Esophagus muscularis mucosa (tissue), 4 donors: ENCODE measurements at regions not wholly inside any gene's neighbourhood (a gene's known extent, or its start where the extent isn't known, plus 50 kb on each side); places are given as distances from the start of the nearest gene placed in this dataset.
"Not testable (repeated sequence)": the region's sequence is repeated elsewhere in the genome, so short reads cannot be mapped to it uniquely, and the experiment has no call there.

Source experiments
- DNase-seq: peaks from one replicate; pipeline ENCODE4 v3.0.0-alpha.2; 2017; ENCODE audit errors: extremely low spot score
- H3K27ac ChIP-seq, 4 donors: fragments of 200-600 bp; sonication (generic); replicated peaks in 1 of 4; 1 replicate in 3 of 4; 2 replicates in 1 of 4; pipeline ENCODE4 v1.5.1; 2016 to 2019; ENCODE audit warnings: mild to moderate bottlenecking in 1 of 4
- H3K27me3 ChIP-seq, 4 donors: fragments of 200-600 bp; sonication (generic); one replicate each; pipeline versions ENCODE4 v1.5.1 to v1.6.0; 2016 to 2019
- H3K36me3 ChIP-seq, 4 donors: fragments of 200-600 bp; sonication (generic); one replicate each; pipeline ENCODE4 v1.5.1; 2016 to 2019
- H3K4me1 ChIP-seq, 4 donors: fragments of 200-600 bp; sonication (generic); one replicate each; pipeline ENCODE4 v1.5.1; 2016 to 2019
- H3K4me3 ChIP-seq, 4 donors: fragments of 200-600 bp; sonication (generic); 1 replicate in 2 of 4; 2 replicates in 2 of 4; pipeline ENCODE4 v1.5.1; 2016 to 2019; ENCODE audit warnings: mild to moderate bottlenecking in 4 of 4, moderate library complexity in 1 of 4
- H3K9me3 ChIP-seq, 4 donors: fragments of 200-600 bp; sonication (generic); 1 replicate in 3 of 4; 2 replicates in 1 of 4; pipeline ENCODE4 v1.5.1; 2016 to 2019
- CTCF ChIP-seq, 3 experiments: fragments of 200-600 bp in 2 of 3; fragments of 450-650 bp in 1 of 3; sonication (generic) in 2 of 3; IDR thresholded peaks; one replicate each; pipeline ENCODE4 v1.5.1; 2017 to 2019; ENCODE audit warnings: antibody characterized with exemption in 3 of 3, mild to moderate bottlenecking in 2 of 3, moderate library complexity in 1 of 3
- EP300 ChIP-seq: sonication (generic); formaldehyde crosslinking; IDR thresholded peaks from one replicate; pipeline ENCODE4 v1.6.1; 2017; ENCODE audit warnings: antibody characterized with exemption
- POLR2A ChIP-seq: fragments of 450-650 bp; IDR thresholded peaks from one replicate; pipeline ENCODE4 v1.6.1; 2017; ENCODE audit warnings: antibody characterized with exemption, moderate library complexity, mild to moderate bottlenecking, low read depth
- POLR2AphosphoS5 ChIP-seq, 2 donors: sonication (generic); formaldehyde crosslinking; IDR thresholded peaks; one replicate each; pipeline ENCODE4 v1.6.1; 2017; ENCODE audit warnings: antibody characterized with exemption in 2 of 2
- WGBS: methylation state at CpG from one replicate; pipeline ENCODE4 v1.1.5; 2018; 5-methylcytosine and 5-hydroxymethylcytosine counted together
- intact Hi-C: fragments of 100-400 bp; cut with DNase I; formaldehyde crosslinking; loops from one replicate; pipeline ENCODE4 v1.15.1; 2023

- Histone ChIP-seq H3K27me3 (no peaks in the 10 kb centered on the region), H3K36me3 (no peaks in the 10 kb centered on the region), H3K4me1 (no peaks in the 10 kb centered on the region), H3K4me3 (no peak overlapping the region), H3K27ac (no peak overlapping the region), H3K9me3 (peaks cover 0 to 7% (median 0%) of the 10 kb centered on the region in 4 donors)
- TF ChIP-seq CTCF (IDR thresholded peaks at IDR 0.05): no peak
- no peak for TF ChIP-seq POLR2AphosphoS5 (IDR thresholded peaks at IDR 0.05)
- TF ChIP-seq EP300: no peak
- no peak for TF ChIP-seq POLR2A
- no peak for DNase-seq
- intact Hi-C loops: no loop called here
These were observed 971.6 kb upstream of the INTU start for GRCh38 chr4:126661194-126661593.

- no peak for DNase-seq
- no peaks in the 10 kb centered on the region for H3K36me3 ChIP-seq
- WGBS: 93% methylated on average over 1 of the region's 1 CpG
- intact Hi-C loops: no loop called here
- H3K27ac ChIP-seq: no peak overlapping the region
- TF ChIP-seq CTCF (IDR thresholded peaks at IDR 0.05) (no peak), POLR2A (no peak), POLR2AphosphoS5 (IDR thresholded peaks at IDR 0.05) (no peak), EP300 (no peak)
- H3K4me1 ChIP-seq: no peaks in the 10 kb centered on the region
- H3K4me3 ChIP-seq: no peak overlapping the region
- H3K27me3 ChIP-seq: no peaks in the 10 kb centered on the region
- H3K9me3 ChIP-seq: peaks cover 0 to 7% (median 0%) of the 10 kb centered on the region in 4 donors
These were observed 967.9 kb upstream of the INTU start for GRCh38 chr4:126664839-126665238.

- H3K27me3 ChIP-seq, H3K4me3 ChIP-seq, H3K27ac ChIP-seq, intact Hi-C loops, H3K9me3 ChIP-seq, H3K4me1 ChIP-seq, DNase-seq, H3K36me3 ChIP-seq: not testable (repeated sequence)
- WGBS: no CpG with 5 or more reads among the region's 5 CpGs
These were observed 962.7 kb upstream of the INTU start for GRCh38 chr4:126670038-126670437.

GRCh38 chr4:126678618-126679017, 954.1 kb upstream of the INTU start:
- WGBS: 78% methylated on average over 2 of the region's 2 CpGs
- Histone ChIP-seq H3K9me3 (no peaks in the 10 kb centered on the region), H3K27me3 (no peaks in the 10 kb centered on the region), H3K36me3 (no peaks in the 10 kb centered on the region), H3K27ac (no peak overlapping the region), H3K4me3 (no peak overlapping the region), H3K4me1 (no peaks in the 10 kb centered on the region)
- no peak for DNase-seq
- TF ChIP-seq EP300 (no peak), CTCF (IDR thresholded peaks at IDR 0.05) (no peak), POLR2A (no peak), POLR2AphosphoS5 (IDR thresholded peaks at IDR 0.05) (no peak)
- intact Hi-C loops: no loop called here

GRCh38 chr4:126679303-126679702, 953.5 kb upstream of the INTU start:
- Histone ChIP-seq H3K27ac (no peak overlapping the region), H3K36me3 (no peaks in the 10 kb centered on the region), H3K27me3 (no peaks in the 10 kb centered on the region), H3K4me3 (no peak overlapping the region), H3K9me3 (no peaks in the 10 kb centered on the region), H3K4me1 (no peaks in the 10 kb centered on the region)
- TF ChIP-seq CTCF (IDR thresholded peaks at IDR 0.05): no peak
- TF ChIP-seq POLR2A: no peak
- no peak for DNase-seq
- intact Hi-C loops: no loop called here
- WGBS: 46% methylated on average over 2 of the region's 2 CpGs
